ENCODE measurements at regions not wholly inside any gene's neighbourhood (a gene's known extent, or its start where the extent isn't known, plus 50 kb on each side); places are given as distances from the start of the nearest gene placed in this dataset.
"Not testable (repeated sequence)": the region's sequence is repeated elsewhere in the genome, so short reads cannot be mapped to it uniquely, and the experiment has no call there.

- H3K4me1 Mint-ChIP-seq = no peaks in the 10 kb centered on the region
- ATAC-seq (ENCODE audit: low read depth) (no peak), DNase-seq (ENCODE audit: low spot score in 2 of 2) (no peak)
- H3K9me3 Mint-ChIP-seq = peaks cover 1% of the 10 kb centered on the region
- no peak overlapping the region for H3K4me3 Mint-ChIP-seq
- H3K27me3 Mint-ChIP-seq = peaks cover 14% of the 10 kb centered on the region
- no peak overlapping the region for H3K27ac Mint-ChIP-seq
- H3K36me3 Mint-ChIP-seq = no peaks in the 10 kb centered on the region
These were observed 246.1 kb downstream of the RBM19 start for GRCh38 chr12:113719911-113720591.

DNA sequence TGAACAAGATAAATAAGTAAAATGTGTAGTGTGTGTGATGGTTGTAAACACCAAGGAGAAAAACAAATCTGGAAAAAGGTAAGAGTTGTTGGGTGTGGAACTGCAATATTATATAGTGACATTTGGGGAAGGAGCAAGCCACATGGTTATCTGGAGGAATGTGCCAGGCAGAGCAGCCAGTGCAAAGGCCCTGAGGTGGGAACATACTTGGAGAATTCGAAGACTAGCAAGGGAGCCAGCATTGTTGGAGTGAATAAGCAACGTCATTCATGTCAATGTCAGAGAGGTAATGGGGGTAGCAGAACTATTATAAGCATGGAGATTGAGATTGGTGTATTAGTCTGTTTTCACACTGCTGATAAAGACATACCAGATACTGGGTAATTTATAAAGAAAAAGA, 241.5 kb upstream of the LHX5 start:
- no peak for DNase-seq (ENCODE audit: low spot score in 2 of 2)
- H3K27me3 Mint-ChIP-seq = peaks cover 15% of the 10 kb centered on the region
- no peaks in the 10 kb centered on the region for H3K36me3 Mint-ChIP-seq
- H3K27ac Mint-ChIP-seq = no peak overlapping the region
- H3K4me3 Mint-ChIP-seq = no peak overlapping the region
- no peaks in the 10 kb centered on the region for H3K4me1 Mint-ChIP-seq
- peaks cover 9% of the 10 kb centered on the region for H3K9me3 Mint-ChIP-seq
- ATAC-seq (ENCODE audit: low read depth) = no peak

DNA sequence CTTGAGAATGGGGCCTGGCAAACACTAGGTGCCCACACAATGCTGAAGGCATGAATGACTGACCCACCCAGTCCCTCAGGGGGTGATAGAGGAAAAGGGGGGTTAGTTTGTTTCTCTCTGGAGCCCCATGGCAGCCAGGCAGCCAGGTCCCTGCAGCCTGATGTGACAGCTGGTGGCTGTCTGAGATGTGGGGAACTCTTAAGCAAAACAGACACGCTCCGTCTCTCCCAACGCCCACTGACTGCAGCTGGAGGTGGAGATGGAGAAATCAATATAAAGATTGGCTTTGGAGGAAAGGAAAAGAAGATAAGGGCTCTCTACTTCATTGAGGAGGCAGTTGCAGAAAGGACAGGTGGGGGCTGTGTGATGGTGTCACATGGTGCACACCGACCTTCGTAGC, 240.8 kb upstream of the LHX5 start:
- Mint-ChIP-seq H3K4me3 (no peak overlapping the region), H3K9me3 (peaks cover 9% of the 10 kb centered on the region), H3K36me3 (no peaks in the 10 kb centered on the region), H3K27me3 (peaks cover 15% of the 10 kb centered on the region), H3K4me1 (no peaks in the 10 kb centered on the region), H3K27ac (no peak overlapping the region)
- DNase-seq (ENCODE audit: low spot score in 2 of 2) (no peak), ATAC-seq (ENCODE audit: low read depth) (no peak)

DNA sequence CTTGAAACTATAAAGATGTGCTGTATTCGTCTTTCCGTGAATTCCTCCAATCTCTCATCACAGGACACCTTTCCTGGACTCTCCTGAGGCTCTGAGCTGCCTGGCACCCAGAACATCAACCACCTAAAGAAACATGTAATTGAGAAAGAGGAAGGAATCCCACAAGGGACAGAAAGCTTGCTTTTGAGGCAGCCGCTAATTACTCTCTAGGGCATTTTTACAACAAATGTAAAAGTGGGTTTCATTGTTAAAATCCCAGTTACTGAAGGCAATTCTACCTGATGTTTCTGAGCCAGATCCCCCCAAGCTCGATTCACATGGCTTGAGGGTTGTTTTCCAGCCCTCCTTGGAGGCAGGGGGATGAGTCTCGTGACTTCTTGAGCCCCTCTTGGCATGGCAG, 238.5 kb upstream of the LHX5 start:
- H3K4me3 Mint-ChIP-seq = no peak overlapping the region
- peaks cover 9% of the 10 kb centered on the region for H3K9me3 Mint-ChIP-seq
- ATAC-seq (ENCODE audit: low read depth) = no peak
- DNase-seq (ENCODE audit: low spot score in 2 of 2) = no peak
- no peaks in the 10 kb centered on the region for H3K36me3 Mint-ChIP-seq
- no peaks in the 10 kb centered on the region for H3K4me1 Mint-ChIP-seq
- H3K27me3 Mint-ChIP-seq = peaks cover 17% of the 10 kb centered on the region
- no peak overlapping the region for H3K27ac Mint-ChIP-seq

DNA sequence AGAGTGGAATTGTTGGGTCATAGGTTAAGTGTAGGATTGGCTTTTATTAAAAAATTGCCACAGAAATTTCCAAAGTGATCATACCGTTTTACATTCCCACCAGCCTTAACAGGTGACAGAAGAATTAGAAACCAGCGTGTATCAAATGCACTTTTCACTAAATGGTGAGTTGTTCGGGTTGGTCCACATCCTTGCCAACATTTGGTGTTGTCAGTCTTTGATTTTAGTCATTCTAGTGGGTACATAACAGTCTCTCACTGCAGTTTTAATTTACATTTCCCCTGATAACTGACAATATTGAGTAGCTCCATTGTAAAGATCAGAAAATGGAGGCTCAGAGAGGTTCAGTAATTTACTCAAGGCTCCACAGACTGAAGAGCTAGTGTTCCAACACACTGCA, 237.8 kb upstream of the LHX5 start:
- H3K4me3 Mint-ChIP-seq = no peak overlapping the region
- H3K27ac Mint-ChIP-seq = no peak overlapping the region
- H3K27me3 Mint-ChIP-seq = peaks cover 15% of the 10 kb centered on the region
- ATAC-seq (ENCODE audit: low read depth) = no peak
- no peaks in the 10 kb centered on the region for H3K4me1 Mint-ChIP-seq
- no peak for DNase-seq (ENCODE audit: low spot score in 2 of 2)
- peaks cover 9% of the 10 kb centered on the region for H3K9me3 Mint-ChIP-seq
- H3K36me3 Mint-ChIP-seq = no peaks in the 10 kb centered on the region

- ATAC-seq (ENCODE audit: low read depth) = no peak
- no peak for DNase-seq (ENCODE audit: low spot score in 2 of 2)
- Mint-ChIP-seq H3K4me1 (no peaks in the 10 kb centered on the region), H3K27ac (no peak overlapping the region), H3K27me3 (peaks cover 5% of the 10 kb centered on the region), H3K4me3 (no peak overlapping the region), H3K36me3 (no peaks in the 10 kb centered on the region), H3K9me3 (peaks cover 2% of the 10 kb centered on the region)
These were observed 231.2 kb upstream of the LHX5 start for GRCh38 chr12:113702836-113703235.

- Mint-ChIP-seq H3K4me3 (no peak overlapping the region), H3K36me3 (no peaks in the 10 kb centered on the region), H3K27me3 (peaks cover 5% of the 10 kb centered on the region), H3K4me1 (no peaks in the 10 kb centered on the region), H3K9me3 (peaks cover 2% of the 10 kb centered on the region), H3K27ac (no peak overlapping the region)
- DNase-seq (ENCODE audit: low spot score in 2 of 2) (no peak), ATAC-seq (ENCODE audit: low read depth) (no peak)
These were observed 230.6 kb upstream of the LHX5 start for GRCh38 chr12:113702276-113702675.

DNA sequence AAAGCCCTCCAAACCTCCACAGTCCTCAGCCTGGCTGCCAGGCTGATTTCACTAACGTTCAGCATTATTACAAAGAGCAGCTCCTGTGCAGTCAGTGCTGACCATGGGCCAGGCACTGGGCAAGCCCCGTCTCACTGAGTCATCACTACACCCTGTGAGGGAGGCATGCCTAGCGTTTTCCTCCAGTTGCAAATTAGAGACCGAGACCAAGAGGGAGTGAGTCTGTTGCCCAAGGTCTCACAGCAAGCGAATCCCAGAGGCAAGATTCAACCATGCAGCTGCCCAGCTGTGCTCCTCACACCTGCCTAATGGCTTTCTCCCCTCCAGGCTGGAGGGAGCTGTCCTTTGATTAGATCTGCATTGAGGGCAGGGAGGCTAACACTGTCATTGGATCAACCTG, 229.3 kb upstream of the LHX5 start:
- ATAC-seq (ENCODE audit: low read depth) (no peak), DNase-seq (ENCODE audit: low spot score in 2 of 2) (no peak)
- no peak overlapping the region for H3K4me3 Mint-ChIP-seq
- no peaks in the 10 kb centered on the region for H3K36me3 Mint-ChIP-seq
- peaks cover 2% of the 10 kb centered on the region for H3K9me3 Mint-ChIP-seq
- H3K27ac Mint-ChIP-seq = no peak overlapping the region
- H3K4me1 Mint-ChIP-seq = no peaks in the 10 kb centered on the region
- H3K27me3 Mint-ChIP-seq = peaks cover 5% of the 10 kb centered on the region

DNA sequence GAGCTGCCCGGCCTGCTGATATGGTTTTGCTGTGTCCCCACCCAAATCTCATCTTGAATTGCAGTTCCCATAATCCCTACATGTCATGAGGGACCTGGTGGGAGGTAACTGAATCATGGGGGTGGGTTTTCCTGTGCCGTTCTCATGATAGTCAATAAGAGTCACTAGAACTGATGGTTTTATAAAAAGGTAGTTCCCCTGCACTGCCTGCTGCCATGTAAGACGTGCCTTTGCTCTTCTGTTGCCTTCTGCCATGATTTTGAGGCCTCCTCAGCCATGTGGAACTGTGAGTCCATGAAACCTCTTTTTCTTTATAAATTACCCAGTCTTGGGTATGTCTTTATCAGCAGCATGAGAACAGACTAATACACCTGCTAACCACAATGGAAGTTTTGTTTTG, 228.3 kb upstream of the LHX5 start:
- H3K4me3 Mint-ChIP-seq; H3K4me1 Mint-ChIP-seq; H3K36me3 Mint-ChIP-seq; H3K27ac Mint-ChIP-seq; H3K9me3 Mint-ChIP-seq; H3K27me3 Mint-ChIP-seq; ATAC-seq (ENCODE audit: low read depth); DNase-seq (ENCODE audit: low spot score in 2 of 2): not testable (repeated sequence)

DNA sequence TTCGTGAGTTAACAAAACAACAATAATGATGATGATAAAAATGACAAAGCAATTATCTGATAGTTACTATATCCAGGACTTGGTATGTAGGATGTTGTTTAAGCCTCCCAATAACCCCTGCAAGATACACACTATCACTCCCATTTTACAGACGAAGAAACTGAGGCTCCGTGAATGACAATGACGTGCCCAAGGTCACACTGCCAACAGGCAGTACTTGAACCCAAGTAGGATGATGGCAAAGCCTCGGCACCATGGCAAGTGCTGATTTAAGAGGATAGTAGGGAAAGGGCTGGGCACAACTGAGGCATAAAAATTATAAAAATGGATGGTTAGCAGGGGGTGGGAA, 226.8 kb upstream of the LHX5 start:
- Mint-ChIP-seq H3K4me1 (no peaks in the 10 kb centered on the region), H3K36me3 (no peaks in the 10 kb centered on the region), H3K27me3 (peaks cover 6% of the 10 kb centered on the region), H3K4me3 (no peak overlapping the region), H3K27ac (no peak overlapping the region), H3K9me3 (peaks cover 2% of the 10 kb centered on the region)
- DNase-seq (ENCODE audit: low spot score in 2 of 2) (no peak), ATAC-seq (ENCODE audit: low read depth) (no peak)

GRCh38 chr12:113697651-113698509, 226.2 kb upstream of the LHX5 start:
- H3K36me3 Mint-ChIP-seq = no peaks in the 10 kb centered on the region
- H3K27me3 Mint-ChIP-seq = peaks cover 6% of the 10 kb centered on the region
- no peaks in the 10 kb centered on the region for H3K4me1 Mint-ChIP-seq
- H3K9me3 Mint-ChIP-seq = peaks cover 2% of the 10 kb centered on the region
- no peak overlapping the region for H3K4me3 Mint-ChIP-seq
- H3K27ac Mint-ChIP-seq = no peak overlapping the region
- DNase-seq (ENCODE audit: low spot score in 2 of 2) (no peak), ATAC-seq (ENCODE audit: low read depth) (no peak)

DNA sequence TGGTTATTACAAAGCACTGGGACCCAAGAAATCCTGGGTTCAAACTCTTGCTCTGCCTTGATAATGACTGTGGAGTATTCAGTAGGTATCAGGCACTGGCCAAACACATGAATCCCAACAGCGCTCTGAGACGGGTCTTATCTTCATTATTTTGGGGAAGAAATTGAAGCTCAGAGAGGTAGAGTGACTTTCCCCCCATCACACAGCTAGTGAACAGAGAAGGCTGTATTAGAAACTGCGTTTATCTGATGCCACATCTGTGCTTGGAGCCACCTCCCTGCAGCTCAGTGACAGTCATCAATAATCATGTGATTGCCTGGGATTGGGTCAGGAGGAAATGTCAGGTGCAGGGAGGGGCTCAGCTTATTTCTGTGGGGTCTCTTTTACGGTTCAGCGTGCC, 225.4 kb upstream of the LHX5 start:
- no peak for ATAC-seq (ENCODE audit: low read depth)
- Mint-ChIP-seq H3K27ac (no peak overlapping the region), H3K27me3 (peaks cover 9% of the 10 kb centered on the region), H3K9me3 (peaks cover under 1% of the 10 kb centered on the region), H3K4me3 (no peak overlapping the region), H3K4me1 (no peaks in the 10 kb centered on the region), H3K36me3 (no peaks in the 10 kb centered on the region)
- no peak for DNase-seq (ENCODE audit: low spot score in 2 of 2)

DNA sequence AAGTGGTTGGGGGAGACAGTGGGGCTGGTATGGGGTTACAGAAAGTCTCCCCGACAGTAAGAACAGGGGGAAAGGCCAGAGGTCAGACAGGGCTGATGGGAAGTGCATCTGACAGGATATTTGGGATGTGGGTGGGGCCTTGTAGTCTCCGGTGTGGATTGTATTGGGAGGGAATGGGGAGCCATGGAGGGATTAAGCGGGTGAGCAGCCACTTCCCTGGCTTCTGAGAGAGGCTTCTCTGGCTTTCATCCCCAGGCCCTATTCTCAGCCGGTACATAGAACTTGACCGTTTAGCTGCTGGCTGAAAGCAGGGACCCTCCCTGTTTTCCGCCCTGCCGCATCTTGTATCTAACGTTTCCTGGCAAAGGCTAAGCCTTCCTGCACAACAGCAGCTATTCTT, 222.0 kb upstream of the LHX5 start:
- no peaks in the 10 kb centered on the region for H3K4me1 Mint-ChIP-seq
- H3K27me3 Mint-ChIP-seq = peaks cover 9% of the 10 kb centered on the region
- no peak for ATAC-seq (ENCODE audit: low read depth)
- no peak overlapping the region for H3K4me3 Mint-ChIP-seq
- DNase-seq (ENCODE audit: low spot score in 2 of 2) = no peak
- no peak overlapping the region for H3K27ac Mint-ChIP-seq
- H3K9me3 Mint-ChIP-seq = no peaks in the 10 kb centered on the region
- H3K36me3 Mint-ChIP-seq = no peaks in the 10 kb centered on the region

- no peak overlapping the region for H3K4me3 Mint-ChIP-seq
- H3K9me3 Mint-ChIP-seq = no peaks in the 10 kb centered on the region
- H3K27ac Mint-ChIP-seq = no peak overlapping the region
- H3K27me3 Mint-ChIP-seq = peaks cover 6% of the 10 kb centered on the region
- H3K36me3 Mint-ChIP-seq = no peaks in the 10 kb centered on the region
- no peaks in the 10 kb centered on the region for H3K4me1 Mint-ChIP-seq
- DNase-seq (ENCODE audit: low spot score in 2 of 2) = no peak
- ATAC-seq (ENCODE audit: low read depth) = no peak
These were observed 217.5 kb upstream of the LHX5 start for GRCh38 chr12:113689047-113689610.
